ENCODE measurements at regions not wholly inside any gene's neighbourhood (a gene's known extent, or its start where the extent isn't known, plus 50 kb on each side); places are given as distances from the start of the nearest gene placed in this dataset.

DNA sequence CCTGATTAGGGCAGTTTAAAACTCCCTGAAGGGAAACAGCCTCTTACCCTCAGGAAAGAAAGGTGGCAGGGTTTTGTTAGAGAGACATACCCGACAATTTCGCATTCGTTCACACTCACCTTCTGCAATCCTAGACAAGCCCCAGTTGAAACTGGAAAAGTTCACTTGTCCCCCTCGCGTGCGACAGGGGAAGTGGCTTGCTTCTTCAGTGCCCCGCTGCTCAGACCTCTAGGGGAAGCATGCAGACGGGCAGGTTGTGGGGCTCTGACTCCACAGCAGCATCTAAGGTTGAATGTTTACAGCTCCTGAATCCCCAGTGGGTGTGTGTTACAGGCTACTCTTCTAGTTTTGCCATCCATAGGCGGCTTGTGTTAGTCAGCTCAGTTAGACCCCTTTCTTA is 575.7 kb upstream of the ACO1 start:
- no peaks in the 10 kb centered on the region for H3K27me3 ChIP-seq (ENCODE audit: control insufficient read depth, insufficient read depth, low read length)
- no peak overlapping the region for H3K4me2 ChIP-seq (ENCODE audit: low read depth, low read length)
- H2AK9ac ChIP-seq (replicated peaks; ENCODE audit: low read depth, low read length, poor library complexity): no peak overlapping the region
- dilution Hi-C loops (cut with HindIII; ENCODE audit: low sequenced_read_pairs, unreplicated experiment): no loop called here
- H2BK20ac ChIP-seq (ENCODE audit: low read depth, low read length): no peak overlapping the region
- no peak overlapping the region for H3K4ac ChIP-seq (ENCODE audit: low read depth, low read length)
- H2AK5ac ChIP-seq (ENCODE audit: low read depth, low read length): no peak overlapping the region
- no peak overlapping the region for H4K91ac ChIP-seq (ENCODE audit: insufficient read depth, low read depth, low read length)
- no peaks in the 10 kb centered on the region for H4K20me1 ChIP-seq (ENCODE audit: insufficient read depth, low read length)
- H3K4me1 ChIP-seq (ENCODE audit: control insufficient read depth, insufficient read depth, low read length): no peaks in the 10 kb centered on the region
- no peaks in the 10 kb centered on the region for H3K79me1 ChIP-seq (ENCODE audit: low read depth in 1 of 2, low read length in 2 of 2)
- H3K9me1 ChIP-seq (ENCODE audit: insufficient read depth, low read length): no peaks in the 10 kb centered on the region
- ATAC-seq (ENCODE audit: low read depth): no peak
- H2BK15ac ChIP-seq (ENCODE audit: low read depth, low read length): no peak overlapping the region
- H3K9ac ChIP-seq (ENCODE audit: low read depth, low read length): no peak overlapping the region
- ChIA-PET POLR2A (ENCODE audit: unreplicated experiment) (no interaction called here), CTCF (interaction anchor here (0.6 kb wide), 1 partner anchor 21 kb away, joined by 3 read pairs; no protein-coding TSS in a partner anchor)
- no peak overlapping the region for H2AFZ ChIP-seq (replicated peaks; ENCODE audit: low read length, poor library complexity)
- H4K8ac ChIP-seq (ENCODE audit: low read depth in 2 of 2, low read length in 2 of 2): no peak overlapping the region
- no peak overlapping the region for H4K5ac ChIP-seq (ENCODE audit: low read depth, low read length)
- H2BK120ac ChIP-seq (ENCODE audit: low read depth, low read length): no peak overlapping the region
- no peak overlapping the region for H2BK5ac ChIP-seq (ENCODE audit: low read depth, low read length, poor library complexity, severe bottlenecking)
- H3K23ac ChIP-seq (ENCODE audit: low read depth, low read length): no peak overlapping the region
- no peak overlapping the region for H3K14ac ChIP-seq (replicated peaks; ENCODE audit: low read depth, low read length)
- H3K27ac ChIP-seq (ENCODE audit: insufficient read depth, low read length): no peak overlapping the region
- H3K56ac ChIP-seq (ENCODE audit: extremely low read depth, insufficient read depth, low read length): no peak overlapping the region
- H3K36me3 ChIP-seq (ENCODE audit: control insufficient read depth, insufficient read depth, low read length): no peaks in the 10 kb centered on the region
- DNase-seq: no peak
- no peak overlapping the region for H3K18ac ChIP-seq (ENCODE audit: low read depth, low read length)
- H3K9me3 ChIP-seq (ENCODE audit: control insufficient read depth, insufficient read depth, low read length): peaks cover 7% of the 10 kb centered on the region
- intact Hi-C loops (cut with micrococcal nuclease): no loop called here
- in situ Hi-C loops (cut with MboI; ENCODE audit: low sequenced_read_pairs): no loop called here
- 80% methylated on average over 2 of the region's 9 CpGs; no CpG with 5 or more reads in 1 of the 2 experiments for WGBS, 2 experiments (ENCODE audit: extremely low coverage in 2 of 2, insufficient read length in 1 of 2)
- H3K4me3 ChIP-seq (ENCODE audit: insufficient read depth, low read depth, low read length): no peak overlapping the region
- TF ChIP-seq MAFK (IDR thresholded peaks at IDR 0.05; ENCODE audit: low read depth, low read length) (no peak), MXI1 (IDR thresholded peaks at IDR 0.05; ENCODE audit: borderline replicate concordance, low read depth, low read length) (no peak), POLR2A (IDR thresholded peaks at IDR 0.05; ENCODE audit: low read depth, low read length) (no peak), RFX5 (IDR thresholded peaks at IDR 0.05; ENCODE audit: low read depth, low read length) (no peak), SMC3 (IDR thresholded peaks at IDR 0.05; ENCODE audit: low read depth, low read length) (no peak), FOS (IDR thresholded peaks at IDR 0.05; ENCODE audit: low read depth, low read length) (no peak), RCOR1 (IDR thresholded peaks at IDR 0.05; ENCODE audit: insufficient replicate concordance, low read length) (no peak), CEBPB (IDR thresholded peaks at IDR 0.05; ENCODE audit: low read depth, low read length) (no peak)
- TF ChIP-seq, protein P1, sequence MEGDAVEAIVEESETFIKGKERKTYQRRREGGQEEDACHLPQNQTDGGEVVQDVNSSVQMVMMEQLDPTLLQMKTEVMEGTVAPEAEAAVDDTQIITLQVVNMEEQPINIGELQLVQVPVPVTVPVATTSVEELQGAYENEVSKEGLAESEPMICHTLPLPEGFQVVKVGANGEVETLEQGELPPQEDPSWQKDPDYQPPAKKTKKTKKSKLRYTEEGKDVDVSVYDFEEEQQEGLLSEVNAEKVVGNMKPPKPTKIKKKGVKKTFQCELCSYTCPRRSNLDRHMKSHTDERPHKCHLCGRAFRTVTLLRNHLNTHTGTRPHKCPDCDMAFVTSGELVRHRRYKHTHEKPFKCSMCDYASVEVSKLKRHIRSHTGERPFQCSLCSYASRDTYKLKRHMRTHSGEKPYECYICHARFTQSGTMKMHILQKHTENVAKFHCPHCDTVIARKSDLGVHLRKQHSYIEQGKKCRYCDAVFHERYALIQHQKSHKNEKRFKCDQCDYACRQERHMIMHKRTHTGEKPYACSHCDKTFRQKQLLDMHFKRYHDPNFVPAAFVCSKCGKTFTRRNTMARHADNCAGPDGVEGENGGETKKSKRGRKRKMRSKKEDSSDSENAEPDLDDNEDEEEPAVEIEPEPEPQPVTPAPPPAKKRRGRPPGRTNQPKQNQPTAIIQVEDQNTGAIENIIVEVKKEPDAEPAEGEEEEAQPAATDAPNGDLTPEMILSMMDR (conservative IDR thresholded peaks at IDR 0.05; ENCODE audit: low read depth, low read length): no peak
- no TSS peak for BruUV-seq (replicated peaks)
